ENCODE measurements at regions not wholly inside any gene's neighbourhood (a gene's known extent, or its start where the extent isn't known, plus 50 kb on each side); places are given as distances from the start of the nearest gene placed in this dataset.
"Not testable (repeated sequence)": the region's sequence is repeated elsewhere in the genome, so short reads cannot be mapped to it uniquely, and the experiment has no call there.

DNA sequence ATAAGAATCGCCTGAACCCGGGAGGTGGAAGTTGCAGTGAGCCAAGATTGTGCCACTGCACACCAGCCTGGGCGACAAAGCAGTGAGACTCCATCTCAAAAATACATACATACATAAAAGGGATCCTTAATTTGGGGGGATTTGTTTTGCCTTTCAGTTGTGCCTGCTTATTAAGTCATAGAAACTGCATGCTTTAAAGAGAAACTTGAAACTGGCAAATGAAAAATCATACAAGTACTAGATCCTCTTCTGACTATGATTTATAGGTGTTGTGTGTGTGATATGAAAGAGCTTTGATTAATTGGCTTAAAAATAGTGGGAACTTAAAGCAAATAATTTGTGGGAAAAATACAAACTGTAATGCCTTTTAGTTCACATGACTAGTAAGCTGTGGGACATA is 963.7 kb downstream of the CNTNAP5 start:
- TF ChIP-seq SPI1 (IDR thresholded peaks at IDR 0.05; ENCODE audit: low read depth, low read length) (no peak), TAF1 (IDR thresholded peaks at IDR 0.05; ENCODE audit: low read depth, low read length) (no peak), POU2F2 (IDR thresholded peaks at IDR 0.05; ENCODE audit: low read depth, low read length) (no peak), POLR2A (IDR thresholded peaks at IDR 0.05; ENCODE audit: low read depth, low read length) (no peak), PAX5 (IDR thresholded peaks at IDR 0.05; ENCODE audit: insufficient read depth, low read length, severe bottlenecking) (no peak), POLR2AphosphoS5 (IDR thresholded peaks at IDR 0.05; ENCODE audit: low read depth, low read length) (no peak)
- no peak for DNase-seq (ENCODE audit: insufficient read length, low spot score)
- no peak for FAIRE-seq

DNA sequence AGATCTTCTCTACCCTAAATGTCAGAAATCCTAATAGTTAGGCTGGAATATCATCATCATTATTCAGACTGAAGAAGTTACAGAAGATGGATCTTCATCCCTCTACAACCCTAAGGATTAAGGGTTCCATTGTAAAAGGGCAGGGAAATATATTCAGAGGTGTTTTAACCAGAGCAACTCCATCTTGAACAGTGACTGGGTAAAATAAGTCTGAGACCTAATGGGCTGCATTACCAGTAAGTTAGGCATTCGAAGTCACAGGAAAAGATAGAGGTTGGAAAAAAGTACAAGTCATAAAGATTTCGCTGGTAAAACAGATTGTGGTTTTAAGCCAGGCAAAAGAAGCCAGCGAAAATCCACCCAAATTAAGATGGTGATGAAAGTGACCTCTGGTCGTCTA is 968.7 kb downstream of the CNTNAP5 start:
- FAIRE-seq (no peak), DNase-seq (ENCODE audit: insufficient read length, low spot score) (no peak)
- TF ChIP-seq SPI1 (IDR thresholded peaks at IDR 0.05; ENCODE audit: low read depth, low read length) (no peak), POLR2A (IDR thresholded peaks at IDR 0.05; ENCODE audit: low read depth, low read length) (no peak), POU2F2 (IDR thresholded peaks at IDR 0.05; ENCODE audit: low read depth, low read length) (no peak), PAX5 (IDR thresholded peaks at IDR 0.05; ENCODE audit: insufficient read depth, low read length, severe bottlenecking) (no peak), TAF1 (IDR thresholded peaks at IDR 0.05; ENCODE audit: low read depth, low read length) (no peak), POLR2AphosphoS5 (IDR thresholded peaks at IDR 0.05; ENCODE audit: low read depth, low read length) (no peak)

DNA sequence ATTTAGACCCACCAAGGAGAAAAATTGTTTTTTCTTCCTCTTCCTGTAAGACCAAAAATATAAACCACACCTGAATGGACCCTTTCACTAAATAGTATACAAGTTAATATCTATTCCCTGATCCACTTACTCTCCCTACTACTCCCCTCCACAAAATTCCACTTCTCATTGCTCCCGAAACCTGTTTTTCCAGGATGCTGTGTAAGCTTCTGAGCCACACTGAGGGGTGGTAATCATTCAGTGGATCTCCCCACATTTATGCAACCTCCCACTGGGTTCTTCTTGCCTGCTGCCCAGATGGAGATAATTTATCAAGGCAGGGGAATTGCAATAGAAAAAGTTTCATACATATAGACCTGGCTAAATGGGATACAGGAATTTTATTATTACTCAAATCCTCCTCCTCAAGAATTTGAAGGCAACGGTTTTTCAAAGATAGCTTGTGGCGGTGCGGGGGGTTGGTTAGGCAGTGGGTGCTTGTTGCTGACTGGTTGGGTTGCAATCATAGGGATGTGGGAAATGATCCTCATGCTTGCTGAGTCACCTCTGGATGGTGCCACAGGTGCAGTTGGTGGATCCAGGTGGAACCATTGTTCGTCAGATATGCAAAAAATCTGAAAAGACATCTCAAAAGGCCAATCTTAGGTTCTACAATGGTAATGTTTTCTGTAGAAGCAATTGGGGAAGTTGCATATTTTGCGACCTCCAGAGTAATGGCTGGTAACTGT is 970.3 kb downstream of the CNTNAP5 start:
- DNase-seq (ENCODE audit: insufficient read length, low spot score): no peak
- FAIRE-seq: no peak
- TF ChIP-seq SPI1 (IDR thresholded peaks at IDR 0.05; ENCODE audit: low read depth, low read length) (no peak), POLR2AphosphoS5 (IDR thresholded peaks at IDR 0.05; ENCODE audit: low read depth, low read length) (no peak), POLR2A (IDR thresholded peaks at IDR 0.05; ENCODE audit: low read depth, low read length) (no peak), POU2F2 (IDR thresholded peaks at IDR 0.05; ENCODE audit: low read depth, low read length) (no peak), TAF1 (IDR thresholded peaks at IDR 0.05; ENCODE audit: low read depth, low read length) (no peak)

DNA sequence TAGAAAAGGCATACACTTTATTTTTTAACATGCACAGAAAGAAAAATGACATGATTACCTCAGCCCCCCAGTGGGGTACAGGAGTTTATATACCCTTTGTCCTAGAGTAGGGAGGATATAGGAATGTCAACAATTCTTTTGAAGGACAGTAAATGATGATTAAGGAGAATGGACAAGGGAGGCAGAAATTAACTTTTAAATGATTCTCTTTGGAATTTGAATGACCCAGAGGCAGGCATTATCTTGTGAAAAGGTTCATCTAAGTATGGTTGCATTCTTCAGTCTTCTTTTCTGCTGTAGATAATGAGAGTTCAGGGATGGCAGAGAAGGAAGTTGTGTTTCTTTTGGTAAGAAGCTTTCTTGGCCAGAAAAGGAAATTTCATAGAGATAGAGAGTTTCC is 971.3 kb downstream of the CNTNAP5 start:
- FAIRE-seq: no peak
- TF ChIP-seq POLR2A (IDR thresholded peaks at IDR 0.05; ENCODE audit: low read depth, low read length) (no peak), TAF1 (IDR thresholded peaks at IDR 0.05; ENCODE audit: low read depth, low read length) (no peak), POU2F2 (IDR thresholded peaks at IDR 0.05; ENCODE audit: low read depth, low read length) (no peak), POLR2AphosphoS5 (IDR thresholded peaks at IDR 0.05; ENCODE audit: low read depth, low read length) (no peak), SPI1 (IDR thresholded peaks at IDR 0.05; ENCODE audit: low read depth, low read length) (no peak), PAX5 (IDR thresholded peaks at IDR 0.05; ENCODE audit: insufficient read depth, low read length, severe bottlenecking) (no peak)
- DNase-seq (ENCODE audit: insufficient read length, low spot score): no peak

DNA sequence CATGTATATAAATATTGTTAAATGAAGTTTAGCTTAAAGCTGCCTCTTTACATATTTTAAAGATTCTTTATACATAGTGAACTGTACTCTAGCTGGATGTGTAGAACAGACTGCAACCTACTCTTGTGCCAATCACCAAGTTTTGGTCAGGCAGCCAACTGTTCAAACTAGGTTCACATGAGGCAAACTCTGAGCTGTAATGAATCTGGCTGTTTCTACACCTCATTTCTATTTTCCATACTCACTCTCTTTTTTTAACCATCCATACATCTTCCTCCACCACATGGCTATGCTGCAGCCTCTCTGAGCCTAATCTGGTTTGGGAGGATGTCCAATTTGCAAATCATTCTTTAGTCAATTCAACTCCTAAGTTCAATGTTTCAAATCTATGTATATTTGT is 974.8 kb downstream of the CNTNAP5 start:
- no peak for DNase-seq (ENCODE audit: insufficient read length, low spot score)
- TF ChIP-seq PAX5 (IDR thresholded peaks at IDR 0.05; ENCODE audit: insufficient read depth, low read length, severe bottlenecking) (no peak), POLR2A (IDR thresholded peaks at IDR 0.05; ENCODE audit: low read depth, low read length) (no peak), POU2F2 (IDR thresholded peaks at IDR 0.05; ENCODE audit: low read depth, low read length) (no peak), SPI1 (IDR thresholded peaks at IDR 0.05; ENCODE audit: low read depth, low read length) (no peak), TAF1 (IDR thresholded peaks at IDR 0.05; ENCODE audit: low read depth, low read length) (no peak), POLR2AphosphoS5 (IDR thresholded peaks at IDR 0.05; ENCODE audit: low read depth, low read length) (no peak)
- no peak for FAIRE-seq

DNA sequence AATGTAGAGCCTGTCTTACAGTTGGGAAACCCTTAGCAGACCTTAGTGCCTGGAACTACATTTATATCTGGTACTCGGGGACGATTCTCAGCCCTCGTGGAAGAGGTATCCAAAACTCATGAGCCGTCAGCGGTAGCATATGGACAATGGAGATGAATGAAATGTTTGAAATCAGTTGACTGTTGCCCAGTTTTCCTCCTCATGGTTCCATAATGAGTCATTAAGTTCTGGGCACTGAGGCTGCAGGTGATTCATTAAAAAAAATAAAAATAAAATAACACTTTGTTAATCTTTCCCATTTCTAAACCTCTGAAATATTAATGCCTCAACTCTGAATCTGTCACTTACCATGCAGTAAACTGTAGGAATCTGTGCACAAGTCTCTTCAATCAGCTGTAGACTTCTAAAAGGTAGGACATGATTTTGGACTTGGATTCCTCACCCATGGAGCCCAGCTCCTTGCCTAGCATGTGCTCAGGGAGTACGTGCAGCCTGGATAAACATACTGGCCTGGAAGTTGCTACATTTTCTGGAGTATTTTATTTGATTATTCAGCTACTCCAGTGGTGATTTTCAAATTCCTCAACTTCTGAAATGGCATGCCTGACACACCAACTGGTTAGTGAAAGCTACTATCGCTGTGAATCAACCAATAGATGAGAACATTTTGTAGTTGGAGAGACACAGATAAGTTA is 979.2 kb downstream of the CNTNAP5 start:
- TF ChIP-seq POU2F2 (IDR thresholded peaks at IDR 0.05; ENCODE audit: low read depth, low read length): no peak
- TF ChIP-seq POLR2A (IDR thresholded peaks at IDR 0.05; ENCODE audit: low read depth, low read length): no peak
- no peak for TF ChIP-seq TAF1 (IDR thresholded peaks at IDR 0.05; ENCODE audit: low read depth, low read length)
- TF ChIP-seq POLR2AphosphoS5 (IDR thresholded peaks at IDR 0.05; ENCODE audit: low read depth, low read length): no peak
- TF ChIP-seq SPI1 (IDR thresholded peaks at IDR 0.05; ENCODE audit: low read depth, low read length): no peak
- no peak for TF ChIP-seq PAX5 (IDR thresholded peaks at IDR 0.05; ENCODE audit: insufficient read depth, low read length, severe bottlenecking)
- DNase-seq (ENCODE audit: insufficient read length, low spot score): no peak
- no peak for FAIRE-seq

DNA sequence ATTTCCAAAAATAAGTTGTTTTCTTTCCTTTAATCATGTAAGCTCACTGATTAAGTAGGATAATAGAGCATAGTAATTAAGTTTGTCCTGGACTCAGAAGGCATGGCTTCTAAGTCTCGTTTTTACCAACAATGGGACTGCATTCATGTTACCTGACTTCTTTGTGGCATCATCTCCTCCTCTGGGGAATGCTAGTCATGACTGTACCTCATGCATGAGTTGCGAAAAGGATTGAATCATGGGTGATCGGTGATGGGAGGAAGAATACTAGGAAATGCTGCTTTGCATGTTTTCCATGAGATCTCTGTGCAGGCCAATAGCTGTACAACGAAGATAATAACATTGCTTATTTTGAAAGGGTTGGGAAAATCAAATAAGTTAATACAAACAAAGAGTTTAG is 981.6 kb downstream of the CNTNAP5 start:
- no peak for FAIRE-seq
- DNase-seq (ENCODE audit: insufficient read length, low spot score): no peak
- TF ChIP-seq POLR2AphosphoS5 (IDR thresholded peaks at IDR 0.05; ENCODE audit: low read depth, low read length): no peak
- TF ChIP-seq POLR2A (IDR thresholded peaks at IDR 0.05; ENCODE audit: low read depth, low read length): no peak
- TF ChIP-seq SPI1 (IDR thresholded peaks at IDR 0.05; ENCODE audit: low read depth, low read length): no peak
- no peak for TF ChIP-seq TAF1 (IDR thresholded peaks at IDR 0.05; ENCODE audit: low read depth, low read length)
- TF ChIP-seq PAX5 (IDR thresholded peaks at IDR 0.05; ENCODE audit: insufficient read depth, low read length, severe bottlenecking): no peak
- no peak for TF ChIP-seq POU2F2 (IDR thresholded peaks at IDR 0.05; ENCODE audit: low read depth, low read length)

DNA sequence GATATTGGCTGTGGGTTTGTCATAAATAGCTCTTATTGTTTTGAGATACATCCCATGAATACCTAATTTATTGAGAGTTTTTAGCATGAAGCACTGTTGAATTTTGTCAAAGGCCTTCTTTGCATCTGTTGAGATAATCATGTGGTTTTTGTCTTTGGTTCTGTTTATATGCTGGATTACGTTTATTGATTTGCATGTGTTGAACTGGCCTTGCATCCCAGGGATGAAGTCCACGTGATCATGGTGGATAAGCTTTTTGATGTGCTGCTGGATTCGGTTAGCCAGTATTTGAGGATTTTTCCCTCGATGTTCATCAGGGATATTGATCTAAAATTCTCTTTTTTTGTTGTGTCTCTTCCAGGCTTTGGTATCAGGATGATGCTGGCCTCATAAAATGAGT is 1003.6 kb downstream of the CNTNAP5 start:
- FAIRE-seq; DNase-seq (ENCODE audit: insufficient read length, low spot score): not testable (repeated sequence)

DNA sequence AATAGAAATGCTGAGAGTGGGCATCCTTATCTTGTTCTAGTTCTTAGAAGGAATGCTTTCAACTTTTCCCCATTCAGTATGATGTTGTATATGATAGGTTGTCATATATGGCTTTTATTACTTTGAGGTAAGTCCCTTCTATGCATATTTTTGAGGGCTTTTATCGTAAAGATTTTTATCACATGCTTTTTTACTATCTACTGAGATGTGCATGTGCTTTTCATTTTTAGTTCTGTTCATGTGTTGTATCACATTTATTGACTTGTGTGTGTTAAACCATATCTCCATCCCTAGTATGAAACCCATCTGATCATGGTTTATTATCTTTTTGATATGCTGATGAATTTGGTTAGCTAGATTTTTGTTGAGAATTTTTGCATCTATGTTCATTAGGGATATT is 1008.8 kb downstream of the CNTNAP5 start:
- FAIRE-seq (no peak), DNase-seq (ENCODE audit: insufficient read length, low spot score) (no peak)
- TF ChIP-seq PAX5 (IDR thresholded peaks at IDR 0.05; ENCODE audit: insufficient read depth, low read length, severe bottlenecking): no peak
- TF ChIP-seq POU2F2 (IDR thresholded peaks at IDR 0.05; ENCODE audit: low read depth, low read length): no peak
- TF ChIP-seq TAF1 (IDR thresholded peaks at IDR 0.05; ENCODE audit: low read depth, low read length): no peak
- TF ChIP-seq POLR2A (IDR thresholded peaks at IDR 0.05; ENCODE audit: low read depth, low read length): no peak
- no peak for TF ChIP-seq SPI1 (IDR thresholded peaks at IDR 0.05; ENCODE audit: low read depth, low read length)
- no peak for TF ChIP-seq POLR2AphosphoS5 (IDR thresholded peaks at IDR 0.05; ENCODE audit: low read depth, low read length)
